ENCODE measurements at regions not wholly inside any gene's neighbourhood (a gene's known extent, or its start where the extent isn't known, plus 50 kb on each side); places are given as distances from the start of the nearest gene placed in this dataset.
"Not testable (repeated sequence)": the region's sequence is repeated elsewhere in the genome, so short reads cannot be mapped to it uniquely, and the experiment has no call there.

GRCh38 chr17:77803726-77804125, 154.8 kb upstream of the TNRC6C start:
- Histone ChIP-seq H3K36me3 (no peaks in the 10 kb centered on the region), H3K27me3 (no peaks in the 10 kb centered on the region), H3K9me3 (no peaks in the 10 kb centered on the region), H3K27ac (replicated peaks in 1 of 4) (peak overlapping the region; percentile 48 to 73 (median 64)), H3K4me1 (peaks cover 11 to 35% (median 23%) of the 10 kb centered on the region in 4 donors), H3K4me3 (no peak overlapping the region)
- 96% methylated on average over 9 of the region's 10 CpGs for WGBS
- TF ChIP-seq CTCF (IDR thresholded peaks at IDR 0.05) (no peak), POLR2AphosphoS5 (IDR thresholded peaks at IDR 0.05) (no peak), POLR2A (IDR thresholded peaks at IDR 0.05; ENCODE audit: low read depth) (no peak), EP300 (IDR thresholded peaks at IDR 0.05) (no peak)
- DNase-seq (ENCODE audit: extremely low spot score): no peak
- intact Hi-C loops (cut with DNase I): no loop called here

GRCh38 chr17:77804796-77805426, 153.6 kb upstream of the TNRC6C start:
- Histone ChIP-seq H3K4me3 (no peak overlapping the region), H3K36me3 (no peaks in the 10 kb centered on the region), H3K27ac (replicated peaks in 1 of 4) (no peak overlapping the region), H3K27me3 (no peaks in the 10 kb centered on the region), H3K9me3 (no peaks in the 10 kb centered on the region), H3K4me1 (peaks cover 11 to 35% (median 23%) of the 10 kb centered on the region in 4 donors)
- intact Hi-C loops (cut with DNase I): no loop called here
- no peak for DNase-seq (ENCODE audit: extremely low spot score)
- WGBS: 86% methylated on average over 20 of the region's 21 CpGs
- no peak for TF ChIP-seq POLR2A (IDR thresholded peaks at IDR 0.05; ENCODE audit: low read depth)
- no peak for TF ChIP-seq EP300 (IDR thresholded peaks at IDR 0.05)
- TF ChIP-seq POLR2AphosphoS5 (IDR thresholded peaks at IDR 0.05): no peak
- no peak for TF ChIP-seq CTCF (IDR thresholded peaks at IDR 0.05)

- H3K9me3 ChIP-seq; H3K27me3 ChIP-seq; H3K27ac ChIP-seq (replicated peaks in 1 of 4); intact Hi-C loops (cut with DNase I); H3K4me3 ChIP-seq; H3K36me3 ChIP-seq; DNase-seq (ENCODE audit: extremely low spot score): not testable (repeated sequence)
- H3K4me1 ChIP-seq: peaks cover 21 to 44% (median 33%) of the 10 kb centered on the region in 4 donors
- WGBS: 96% methylated on average over 6 of the region's 6 CpGs
Measured at GRCh38 chr17:77805970-77806369, 152.5 kb upstream of the TNRC6C start.

- no peaks in the 10 kb centered on the region for H3K9me3 ChIP-seq
- peaks cover 30 to 45% (median 38%) of the 10 kb centered on the region in 4 donors for H3K4me1 ChIP-seq
- H3K4me3 ChIP-seq: no peak overlapping the region
- TF ChIP-seq CTCF (IDR thresholded peaks at IDR 0.05): no peak
- TF ChIP-seq POLR2A (IDR thresholded peaks at IDR 0.05; ENCODE audit: low read depth): no peak
- TF ChIP-seq EP300 (IDR thresholded peaks at IDR 0.05): no peak
- no peak for TF ChIP-seq POLR2AphosphoS5 (IDR thresholded peaks at IDR 0.05)
- 84% methylated on average over 11 of the region's 12 CpGs for WGBS
- H3K27ac ChIP-seq (replicated peaks in 1 of 4): no peak overlapping the region
- intact Hi-C loops (cut with DNase I): no loop called here
- H3K27me3 ChIP-seq: no peaks in the 10 kb centered on the region
- DNase-seq (ENCODE audit: extremely low spot score): no peak
- H3K36me3 ChIP-seq: no peaks in the 10 kb centered on the region
Measured at GRCh38 chr17:77807051-77807745, 151.3 kb upstream of the TNRC6C start.

GRCh38 chr17:77807746-77808441, 150.6 kb upstream of the TNRC6C start:
- Histone ChIP-seq H3K9me3 (no peaks in the 10 kb centered on the region), H3K27ac (replicated peaks in 1 of 4) (no peak overlapping the region), H3K36me3 (no peaks in the 10 kb centered on the region), H3K4me1 (peaks cover 23 to 38% (median 31%) of the 10 kb centered on the region in 4 donors), H3K4me3 (no peak overlapping the region), H3K27me3 (no peaks in the 10 kb centered on the region)
- intact Hi-C loops (cut with DNase I): no loop called here
- TF ChIP-seq CTCF (IDR thresholded peaks at IDR 0.05) (no peak), EP300 (IDR thresholded peaks at IDR 0.05) (no peak), POLR2A (IDR thresholded peaks at IDR 0.05; ENCODE audit: low read depth) (no peak)
- 92% methylated on average over 7 of the region's 7 CpGs for WGBS
- no peak for DNase-seq (ENCODE audit: extremely low spot score)
